HEK293 (cell line): ENCODE measurements at regions not wholly inside any gene's neighbourhood (a gene's known extent, or its start where the extent isn't known, plus 50 kb on each side); places are given as distances from the start of the nearest gene placed in this dataset.

Experiments used
- CTCF ChIA-PET: fragments of 350-600 bp; formaldehyde crosslinking; extraction: SDS; loops from one replicate; lab custom pipeline; 2021; ENCODE audit warnings: antibody characterized with exemption; lab: Yijun Ruan, JAX
- POLR2A ChIA-PET: fragments of 300-600 bp; formaldehyde crosslinking; extraction: SDS; loops from one replicate; lab custom pipeline; 2020; ENCODE audit warnings: antibody characterized with exemption, inconsistent platforms; lab: Yijun Ruan, JAX
- H3K27ac ChIP-seq: fragments of 200-500 bp; sonication (Bioruptor generic); 2 replicates; pipeline ENCODE4 v1.5.1; 2014; ENCODE audit warnings: low read depth, low read length, control low read depth, inconsistent platforms; ENCODE audit errors: extremely low read depth
- H3K36me3 ChIP-seq, 2 experiments: fragments of 200-500 bp in 1 of 2; sonication (Bioruptor generic) in 1 of 2; 1 replicate in 1 of 2; 2 replicates in 1 of 2; pipeline ENCODE4 v1.5.1; 2014 to 2017; ENCODE audit warnings: inconsistent platforms in 2 of 2, low read length in 2 of 2; ENCODE audit not compliant: control insufficient read depth in 2 of 2, insufficient read depth in 1 of 2
- H3K4me1 ChIP-seq: fragments of 200-500 bp; sonication (Bioruptor generic); 2 replicates; pipeline ENCODE4 v1.5.1; 2014; ENCODE audit warnings: mild to moderate bottlenecking, low read length, inconsistent platforms; ENCODE audit not compliant: control insufficient read depth, insufficient read depth
- H3K4me3 ChIP-seq: 2 replicates; pipeline ENCODE4 v1.5.1; 2011; ENCODE audit warnings: low read depth, mild to moderate bottlenecking, control low read depth, low read length, moderate library complexity
- H3K9me3 ChIP-seq: fragments of 200-500 bp; sonication (Bioruptor generic); 2 replicates; pipeline ENCODE4 v1.5.1; 2014; ENCODE audit warnings: low read depth, low read length, inconsistent platforms; ENCODE audit not compliant: control insufficient read depth, insufficient read depth
- EGR2 ChIP-seq: fragments of 450-650 bp; formaldehyde crosslinking; IDR thresholded peaks from 2 replicates; pipeline ENCODE4 v1.5.1; 2016; ENCODE audit warnings: low read depth, missing biosample characterization, missing genetic modification characterization
- HIC1 ChIP-seq: fragments of 450-650 bp; formaldehyde crosslinking; IDR thresholded peaks from 2 replicates; pipeline ENCODE4 v1.5.1; 2016; ENCODE audit warnings: missing biosample characterization, missing genetic modification characterization
- OVOL3 ChIP-seq: fragments of 450-650 bp; formaldehyde crosslinking; IDR thresholded peaks from 2 replicates; pipeline ENCODE4 v1.5.1; 2016; ENCODE audit warnings: missing biosample characterization, missing genetic modification characterization
- PBX3 ChIP-seq: sonication (generic); formaldehyde crosslinking; IDR thresholded peaks from 2 replicates; pipeline ENCODE4 v1.8.1; 2022; ENCODE audit warnings: mild to moderate bottlenecking, moderate library complexity, missing genetic modification reagents
- PRDM6 ChIP-seq: fragments of 450-650 bp; formaldehyde crosslinking; IDR thresholded peaks from 2 replicates; pipeline ENCODE4 v1.5.1; 2017; ENCODE audit warnings: missing biosample characterization, missing genetic modification characterization
- REPIN1 ChIP-seq: fragments of 450-650 bp; formaldehyde crosslinking; IDR thresholded peaks from 2 replicates; pipeline ENCODE4 v1.5.1; 2017; ENCODE audit warnings: missing biosample characterization, missing genetic modification characterization, low read depth
- SCRT2 ChIP-seq: fragments of 450-650 bp; formaldehyde crosslinking; IDR thresholded peaks from 2 replicates; pipeline ENCODE4 v1.5.1; 2016; ENCODE audit warnings: missing biosample characterization, missing genetic modification characterization
- TRIM28 ChIP-seq: IDR thresholded peaks from 2 replicates; pipeline ENCODE4 v1.6.1; 2011; ENCODE audit warnings: low read length, control low read depth, borderline replicate concordance
- ZBTB21 ChIP-seq: fragments of 450-650 bp; formaldehyde crosslinking; IDR thresholded peaks from 2 replicates; pipeline ENCODE4 v1.5.1; 2017; ENCODE audit warnings: missing biosample characterization, missing genetic modification characterization
- ZBTB7A ChIP-seq: fragments of 450-650 bp; formaldehyde crosslinking; IDR thresholded peaks from 2 replicates; pipeline ENCODE4 v1.5.1; 2016; ENCODE audit warnings: low read depth, missing biosample characterization, missing genetic modification characterization
- ZNF2 ChIP-seq: fragments of 450-650 bp; formaldehyde crosslinking; IDR thresholded peaks from 2 replicates; pipeline ENCODE4 v1.5.1; 2016; ENCODE audit warnings: missing biosample characterization, missing genetic modification characterization
- ZNF274 ChIP-seq, 2 experiments: fragments of 200-500 bp in 1 of 2; fragments of 450-650 bp in 1 of 2; sonication (Bioruptor generic) in 1 of 2; formaldehyde crosslinking in 1 of 2; IDR thresholded peaks; 2 replicates each; pipeline versions ENCODE4 v1.5.1 to v1.6.1; 2014 to 2016; ENCODE audit warnings: borderline replicate concordance in 1 of 2, inconsistent platforms in 1 of 2, low read length in 1 of 2, missing biosample characterization in 1 of 2, missing genetic modification characterization in 1 of 2
- ZNF311 ChIP-seq: fragments of 450-650 bp; formaldehyde crosslinking; IDR thresholded peaks from 2 replicates; pipeline ENCODE4 v1.5.1; 2017; ENCODE audit warnings: missing biosample characterization, missing genetic modification characterization, borderline replicate concordance
- ZNF324 ChIP-seq: fragments of 450-650 bp; formaldehyde crosslinking; IDR thresholded peaks from 2 replicates; pipeline ENCODE4 v1.5.1; 2016; ENCODE audit warnings: missing biosample characterization, missing genetic modification characterization
- ZNF341 ChIP-seq: fragments of 450-650 bp; formaldehyde crosslinking; IDR thresholded peaks from 2 replicates; pipeline ENCODE4; 2016; ENCODE audit warnings: low read depth, missing biosample characterization, missing genetic modification characterization
- ZNF433 ChIP-seq: fragments of 450-650 bp; formaldehyde crosslinking; IDR thresholded peaks from 2 replicates; pipeline ENCODE4 v1.5.1; 2016; ENCODE audit warnings: missing biosample characterization, missing genetic modification characterization, low read depth
- ZNF510 ChIP-seq: fragments of 450-650 bp; formaldehyde crosslinking; IDR thresholded peaks from 2 replicates; pipeline ENCODE4 v1.5.1; 2018; ENCODE audit warnings: mild to moderate bottlenecking, missing genetic modification characterization, missing biosample characterization; ENCODE audit not compliant: insufficient replicate concordance
- ZNF548 ChIP-seq: fragments of 450-650 bp; formaldehyde crosslinking; IDR thresholded peaks from 2 replicates; pipeline ENCODE4 v1.5.1; 2016; ENCODE audit warnings: missing biosample characterization, missing genetic modification characterization
- ZNF837 ChIP-seq: fragments of 450-650 bp; formaldehyde crosslinking; IDR thresholded peaks from 2 replicates; pipeline ENCODE4 v1.5.1; 2016; ENCODE audit warnings: missing biosample characterization, missing genetic modification characterization
- TF ChIP-seq, protein P1 (sequence below): fragments of 450-650 bp; formaldehyde crosslinking; IDR thresholded peaks from 2 replicates; pipeline ENCODE4 v1.5.1; 2017; ENCODE audit warnings: missing biosample characterization, mild to moderate bottlenecking, missing genetic modification characterization, moderate library complexity
- TF ChIP-seq, protein P2 (sequence below): fragments of 450-650 bp; formaldehyde crosslinking; IDR thresholded peaks from 2 replicates; pipeline ENCODE4 v1.5.1; 2017; ENCODE audit warnings: missing biosample characterization, missing genetic modification characterization

GRCh38 chr10:78752708-78753107 is 316.1 kb upstream of the ZMIZ1 start:
- H3K4me1 ChIP-seq: peaks cover 7% of the 10 kb centered on the region; the same call in 1 of the 2 replicates
- no peaks in the 10 kb centered on the region for H3K9me3 ChIP-seq
- H3K4me3 ChIP-seq: no peak overlapping the region
- H3K27ac ChIP-seq: no peak overlapping the region
- no peaks in the 10 kb centered on the region for H3K36me3 ChIP-seq
- TF ChIP-seq OVOL3 (tag by site-specific recombination) (no peak), ZNF311 (tag by site-specific recombination) (no peak), ZNF433 (no peak), PRDM6 (tag by site-specific recombination) (no peak), ZNF274 (IDR thresholded peaks at IDR 0.05; ENCODE audit: low read length) (no peak), ZNF274 (tag by site-specific recombination; IDR thresholded peaks at IDR 0.05; ENCODE audit: borderline replicate concordance) (no peak)
- ChIA-PET CTCF (interaction anchor here (0.7 kb wide), 1 partner anchor 8 kb away, joined by 4 read pairs; no protein-coding TSS in a partner anchor), POLR2A (no interaction called here)

DNA sequence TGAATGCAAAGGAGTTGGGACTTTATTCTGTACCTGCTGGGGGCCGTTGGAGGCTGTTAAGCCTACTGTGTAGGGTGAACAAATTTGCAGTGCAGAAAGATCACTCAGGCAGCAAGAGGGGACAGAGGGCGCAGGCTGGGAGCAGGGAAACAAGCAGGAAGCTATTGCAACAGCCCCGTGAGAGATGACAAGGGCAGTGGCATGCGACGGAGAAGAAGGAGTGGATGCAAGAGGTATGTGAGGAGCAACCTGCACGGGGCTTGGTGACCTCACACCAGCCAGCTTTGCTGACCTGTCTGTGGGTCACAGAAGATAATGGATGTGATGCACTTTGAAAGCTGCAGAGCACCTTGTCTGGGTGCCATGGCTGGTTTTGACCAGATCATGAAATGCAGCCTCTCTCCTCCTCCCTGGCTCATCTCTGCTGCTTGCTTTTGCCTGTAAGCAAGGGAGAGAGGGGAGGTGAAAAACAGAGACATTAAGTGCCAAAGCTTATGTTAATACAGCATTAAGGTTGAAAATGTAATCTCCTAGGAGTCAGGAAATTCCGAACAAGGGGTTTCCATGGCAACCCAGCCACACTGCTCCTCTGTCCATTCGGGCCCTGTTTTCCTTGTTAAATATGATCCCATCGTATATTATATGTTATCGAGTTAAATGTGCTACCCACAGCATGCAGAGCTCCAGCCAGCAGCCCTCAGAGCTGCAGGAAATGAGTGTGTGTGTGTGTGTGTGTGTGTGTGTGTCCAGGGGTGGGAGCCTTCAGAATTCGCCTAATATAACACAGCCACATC is 314.3 kb upstream of the ZMIZ1 start:
- TF ChIP-seq ZBTB21 (tag by site-specific recombination) (no peak), REPIN1 (tag by site-specific recombination) (no peak), ZNF324 (tag by site-specific recombination) (no peak), TRIM28 (no peak), OVOL3 (tag by site-specific recombination) (no peak), PBX3 (CRISPR knock-in tag) (no peak), ZNF837 (tag by site-specific recombination) (no peak)
- H3K4me1 ChIP-seq: peaks cover 7% of the 10 kb centered on the region; the same call in 1 of the 2 replicates
- CTCF ChIA-PET: no interaction called here
- H3K27ac ChIP-seq: no peak overlapping the region
- no peaks in the 10 kb centered on the region for H3K9me3 ChIP-seq
- POLR2A ChIA-PET: no interaction called here
- H3K4me3 ChIP-seq: no peak overlapping the region
- no peaks in the 10 kb centered on the region for H3K36me3 ChIP-seq

DNA sequence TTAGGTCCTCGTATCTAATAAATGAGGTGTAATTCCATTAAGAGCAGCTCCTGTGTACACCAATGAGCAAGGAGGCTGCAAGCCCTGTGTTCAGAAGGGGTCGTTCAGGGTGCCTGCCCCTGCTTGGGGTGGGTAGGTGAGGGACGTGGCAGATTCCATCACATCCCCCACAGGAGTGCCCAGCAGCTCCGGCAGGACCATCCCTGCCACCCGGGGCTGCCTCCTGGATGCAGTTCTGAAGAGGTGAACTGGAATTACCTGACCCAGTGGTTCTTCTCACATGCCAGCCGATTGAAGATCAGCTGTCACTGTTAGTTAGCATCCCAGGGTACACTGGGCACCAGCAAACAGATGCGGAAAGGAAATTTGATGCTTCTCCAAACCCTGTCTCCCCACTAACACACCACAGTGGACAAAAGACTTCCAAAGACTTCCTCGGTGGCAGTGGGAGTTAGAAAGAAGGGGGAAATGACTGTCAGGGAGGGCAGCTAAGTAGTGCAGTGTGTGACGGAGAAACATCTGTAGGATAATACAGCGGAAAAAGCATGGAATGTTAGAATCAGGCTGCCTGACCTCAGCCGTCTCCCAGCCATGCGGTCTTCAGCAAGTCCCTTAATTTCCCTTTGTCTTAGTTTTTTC is 313.6 kb upstream of the ZMIZ1 start:
- Histone ChIP-seq H3K36me3 (no peaks in the 10 kb centered on the region), H3K4me1 (peaks cover 7% of the 10 kb centered on the region; the same call in 1 of the 2 replicates), H3K9me3 (no peaks in the 10 kb centered on the region), H3K4me3 (no peak overlapping the region), H3K27ac (no peak overlapping the region)
- ChIA-PET POLR2A (no interaction called here), CTCF (no interaction called here)
- TF ChIP-seq ZNF341 (no peak), OVOL3 (tag by site-specific recombination) (no peak), HIC1 (tag by site-specific recombination) (no peak), ZNF548 (tag by site-specific recombination) (no peak), ZNF2 (no peak), ZBTB7A (no peak), ZNF510 (no peak), EGR2 (tag by site-specific recombination) (no peak), SCRT2 (tag by site-specific recombination) (no peak)
- TF ChIP-seq, protein P1, sequence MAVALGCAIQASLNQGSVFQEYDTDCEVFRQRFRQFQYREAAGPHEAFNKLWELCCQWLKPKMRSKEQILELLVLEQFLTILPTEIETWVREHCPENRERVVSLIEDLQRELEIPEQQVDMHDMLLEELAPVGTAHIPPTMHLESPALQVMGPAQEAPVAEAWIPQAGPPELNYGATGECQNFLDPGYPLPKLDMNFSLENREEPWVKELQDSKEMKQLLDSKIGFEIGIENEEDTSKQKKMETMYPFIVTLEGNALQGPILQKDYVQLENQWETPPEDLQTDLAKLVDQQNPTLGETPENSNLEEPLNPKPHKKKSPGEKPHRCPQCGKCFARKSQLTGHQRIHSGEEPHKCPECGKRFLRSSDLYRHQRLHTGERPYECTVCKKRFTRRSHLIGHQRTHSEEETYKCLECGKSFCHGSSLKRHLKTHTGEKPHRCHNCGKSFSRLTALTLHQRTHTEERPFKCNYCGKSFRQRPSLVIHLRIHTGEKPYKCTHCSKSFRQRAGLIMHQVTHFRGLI (tag by site-specific recombination): no peak
- TF ChIP-seq, protein P2, sequence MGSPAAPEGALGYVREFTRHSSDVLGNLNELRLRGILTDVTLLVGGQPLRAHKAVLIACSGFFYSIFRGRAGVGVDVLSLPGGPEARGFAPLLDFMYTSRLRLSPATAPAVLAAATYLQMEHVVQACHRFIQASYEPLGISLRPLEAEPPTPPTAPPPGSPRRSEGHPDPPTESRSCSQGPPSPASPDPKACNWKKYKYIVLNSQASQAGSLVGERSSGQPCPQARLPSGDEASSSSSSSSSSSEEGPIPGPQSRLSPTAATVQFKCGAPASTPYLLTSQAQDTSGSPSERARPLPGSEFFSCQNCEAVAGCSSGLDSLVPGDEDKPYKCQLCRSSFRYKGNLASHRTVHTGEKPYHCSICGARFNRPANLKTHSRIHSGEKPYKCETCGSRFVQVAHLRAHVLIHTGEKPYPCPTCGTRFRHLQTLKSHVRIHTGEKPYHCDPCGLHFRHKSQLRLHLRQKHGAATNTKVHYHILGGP: no peak
